Mucosa of descending colon (tissue), 3 donors: ENCODE measurements at regions not wholly inside any gene's neighbourhood (a gene's known extent, or its start where the extent isn't known, plus 50 kb on each side); places are given as distances from the start of the nearest gene placed in this dataset.
"Not testable (repeated sequence)": the region's sequence is repeated elsewhere in the genome, so short reads cannot be mapped to it uniquely, and the experiment has no call there.

ENCODE experiments used
- ATAC-seq: fragments of 200-7000 bp; cut with Tn5 transposase; one replicate; pipeline ENCODE4 v1.9.1; 2020; ENCODE audit warnings: mild to moderate bottlenecking, moderate library complexity
- DNase-seq, 3 donors: peaks; one replicate each; pipeline ENCODE4 v3.0.0-alpha.2; 2020
- H3K36me3 ChIP-seq: fragments of 200-600 bp; one replicate; pipeline ENCODE4 v1.8.0; 2021; ENCODE audit warnings: low read depth, mild to moderate bottlenecking
- H3K4me1 ChIP-seq: fragments of 200-600 bp; one replicate; pipeline ENCODE4 v1.8.0; 2021; ENCODE audit warnings: low read depth, mild to moderate bottlenecking
- H3K4me3 ChIP-seq: fragments of 200-600 bp; one replicate; pipeline ENCODE4 v1.8.0; 2021; ENCODE audit warnings: mild to moderate bottlenecking
- H3K9me3 ChIP-seq: fragments of 200-600 bp; one replicate; pipeline ENCODE4 v1.8.0; 2021; ENCODE audit warnings: mild to moderate bottlenecking
- intact Hi-C, 2 donors: fragments of 100-400 bp; cut with DNase I in 1 of 2; cut with micrococcal nuclease in 1 of 2; formaldehyde crosslinking; loops; one replicate each; pipeline versions ENCODE4 v1.11.0 to v1.11.1; 2022; cut with DNase I, micrococcal nuclease
- TF ChIP-seq, protein P1 (sequence below): fragments of 200-600 bp; IDR thresholded peaks from one replicate; pipeline ENCODE4 v1.8.0; 2022; ENCODE audit warnings: antibody characterized with exemption, mild to moderate bottlenecking
- donor health status: DM: no; HTN: no; CAD: no; lungs with moderate emphysema.
- donor health status: DM: no; HTN: no; CAD: no.
- donor health status: DM: no; HTN: yes; CAD: no.

DNA sequence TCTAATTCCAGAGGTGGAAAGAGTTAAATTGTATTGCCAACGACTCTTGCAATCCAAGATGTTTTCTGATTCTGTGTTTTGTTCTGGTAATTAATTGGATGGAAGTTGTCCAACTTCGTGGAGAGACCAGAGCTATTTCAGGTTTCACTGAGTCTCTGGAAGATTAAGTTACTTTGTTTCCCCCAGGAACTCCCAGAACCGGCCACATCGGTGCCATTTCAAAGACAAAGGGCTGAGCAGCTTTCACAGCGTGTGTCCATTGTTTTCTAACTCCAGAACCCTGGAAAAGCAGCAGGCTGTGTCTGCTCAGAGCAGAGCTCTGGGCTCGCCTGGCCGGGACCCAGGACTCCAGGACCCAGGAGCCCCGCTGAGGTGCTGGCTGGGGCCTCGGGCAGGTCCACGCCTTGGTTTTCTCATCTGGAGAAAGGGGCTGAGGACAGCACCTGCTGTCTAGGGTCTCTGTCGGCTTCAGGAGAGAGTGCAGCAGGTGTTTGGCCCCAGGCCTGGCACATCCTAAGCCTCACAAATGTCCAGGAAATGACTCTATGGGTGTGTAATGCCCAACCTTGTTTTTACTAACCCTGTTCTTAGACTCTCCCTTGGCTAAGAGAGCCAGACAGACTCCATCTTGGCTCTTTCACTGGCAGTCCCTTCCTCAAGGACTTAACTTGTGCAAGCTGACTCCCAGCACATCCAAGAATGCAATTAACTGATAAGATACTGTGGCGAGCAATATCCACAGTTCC is 86.0 kb upstream of the SFSWAP start:
- ATAC-seq, intact Hi-C loops, H3K4me3 ChIP-seq, DNase-seq, H3K9me3 ChIP-seq, H3K4me1 ChIP-seq, H3K36me3 ChIP-seq: not testable (repeated sequence)

DNA sequence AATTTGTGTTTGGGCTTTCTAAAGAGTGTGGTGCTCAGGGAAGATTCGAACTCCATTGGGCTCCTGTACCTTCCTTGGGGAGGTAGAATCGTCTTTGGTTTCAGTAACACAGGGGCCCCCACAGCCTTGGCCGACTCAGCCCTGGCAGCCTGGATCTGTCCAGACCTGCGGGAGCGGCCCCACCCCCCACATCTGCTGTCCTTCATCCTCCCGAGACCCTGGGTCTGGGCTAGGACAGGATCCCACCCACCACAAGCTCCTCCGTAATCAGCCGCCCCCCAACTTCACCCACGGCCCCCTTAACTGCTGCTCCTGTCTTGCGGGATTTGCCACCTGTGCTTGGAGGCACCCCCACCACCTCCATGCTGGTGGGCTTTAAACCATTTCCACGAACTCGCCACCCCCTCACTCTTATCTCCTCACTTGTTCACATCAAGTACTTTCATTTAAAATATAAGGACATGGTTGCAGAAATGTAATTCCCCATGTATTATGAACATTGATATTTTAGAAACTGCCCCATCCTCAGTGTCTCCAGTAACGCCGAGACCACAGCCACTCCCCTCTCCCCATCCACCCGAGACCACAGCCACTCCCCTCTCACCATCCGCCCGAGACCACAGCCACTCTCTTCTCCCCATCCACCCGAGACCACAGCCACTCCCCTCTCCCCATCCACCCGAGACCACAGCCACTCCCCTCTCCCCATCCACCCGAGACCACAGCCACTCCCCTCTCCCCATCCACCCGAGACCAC is 84.7 kb upstream of the SFSWAP start:
- intact Hi-C loops, DNase-seq, H3K9me3 ChIP-seq, H3K4me3 ChIP-seq, H3K4me1 ChIP-seq, ATAC-seq, H3K36me3 ChIP-seq: not testable (repeated sequence)

DNA sequence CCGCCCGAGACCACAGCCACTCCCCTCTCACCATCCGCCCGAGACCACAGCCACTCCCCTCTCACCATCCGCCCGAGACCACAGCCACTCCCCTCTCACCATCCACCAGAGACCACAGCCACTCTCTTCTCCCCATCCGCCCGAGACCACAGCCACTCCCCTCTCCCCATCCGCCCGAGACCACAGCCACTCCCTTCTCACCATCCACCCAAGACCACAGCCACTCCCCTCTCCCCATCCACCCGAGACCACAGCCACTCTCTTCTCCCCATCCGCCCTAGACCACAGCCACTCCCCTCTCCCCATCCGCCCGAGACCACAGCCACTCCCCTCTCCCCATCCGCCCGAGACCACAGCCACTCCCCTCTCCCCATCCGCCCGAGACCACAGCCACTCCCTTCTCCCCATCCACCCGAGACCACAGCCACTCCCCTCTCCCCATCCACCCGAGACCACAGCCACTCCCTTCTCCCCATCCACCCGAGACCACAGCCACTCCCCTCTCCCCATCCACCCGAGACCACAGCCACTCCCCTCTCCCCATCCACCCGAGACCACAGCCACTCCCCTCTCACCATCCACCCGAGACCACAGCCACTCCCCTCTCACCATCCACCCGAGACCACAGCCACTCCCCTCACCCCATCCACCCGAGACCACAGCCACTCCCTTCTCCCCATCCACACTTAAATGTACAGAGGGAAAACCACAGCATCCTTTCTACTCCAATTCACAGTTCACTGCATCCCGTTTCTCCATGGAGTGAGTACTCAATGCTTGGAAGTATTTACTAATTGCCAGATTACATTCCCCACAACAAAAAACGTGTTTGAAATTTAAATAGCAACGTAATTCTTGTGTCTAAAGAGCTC is 83.5 kb upstream of the SFSWAP start:
- DNase-seq, H3K36me3 ChIP-seq, H3K9me3 ChIP-seq, H3K4me1 ChIP-seq, intact Hi-C loops, H3K4me3 ChIP-seq, ATAC-seq: not testable (repeated sequence)

DNA sequence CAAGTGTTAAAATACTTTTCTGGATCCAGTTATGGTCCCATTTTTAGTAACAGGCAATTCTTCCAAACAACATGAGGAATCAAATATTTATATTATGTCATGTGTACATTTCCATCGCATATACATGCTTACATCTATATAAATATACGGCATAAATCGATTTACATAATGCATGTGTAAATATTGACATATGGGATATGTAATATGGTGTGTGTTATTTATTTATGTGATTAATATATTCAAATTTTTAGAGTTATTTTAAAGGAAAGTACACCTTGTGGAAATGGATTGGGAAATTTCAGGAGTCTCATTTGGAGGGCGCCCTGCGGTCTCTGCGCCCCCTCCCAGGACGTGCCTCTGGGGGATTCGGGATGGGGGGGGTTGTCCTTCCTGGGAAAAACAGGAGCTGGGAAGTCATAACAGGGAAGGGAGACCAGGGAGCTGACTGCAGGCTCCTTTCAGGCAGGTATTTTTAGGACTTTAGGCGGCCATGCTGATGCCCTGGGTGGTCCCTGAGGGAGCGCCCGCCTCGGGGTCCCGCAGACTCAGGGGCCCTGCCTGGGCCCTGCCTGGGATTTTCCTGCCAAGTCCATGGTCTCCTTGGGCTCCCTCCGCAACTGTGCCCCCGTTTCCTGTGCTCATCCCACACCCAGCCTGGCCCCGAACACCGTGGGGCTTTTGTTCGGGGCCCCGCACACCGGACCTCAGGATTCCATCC is 82.7 kb upstream of the SFSWAP start:
- no peaks in the 10 kb centered on the region for H3K4me1 ChIP-seq
- TF ChIP-seq, protein P1, sequence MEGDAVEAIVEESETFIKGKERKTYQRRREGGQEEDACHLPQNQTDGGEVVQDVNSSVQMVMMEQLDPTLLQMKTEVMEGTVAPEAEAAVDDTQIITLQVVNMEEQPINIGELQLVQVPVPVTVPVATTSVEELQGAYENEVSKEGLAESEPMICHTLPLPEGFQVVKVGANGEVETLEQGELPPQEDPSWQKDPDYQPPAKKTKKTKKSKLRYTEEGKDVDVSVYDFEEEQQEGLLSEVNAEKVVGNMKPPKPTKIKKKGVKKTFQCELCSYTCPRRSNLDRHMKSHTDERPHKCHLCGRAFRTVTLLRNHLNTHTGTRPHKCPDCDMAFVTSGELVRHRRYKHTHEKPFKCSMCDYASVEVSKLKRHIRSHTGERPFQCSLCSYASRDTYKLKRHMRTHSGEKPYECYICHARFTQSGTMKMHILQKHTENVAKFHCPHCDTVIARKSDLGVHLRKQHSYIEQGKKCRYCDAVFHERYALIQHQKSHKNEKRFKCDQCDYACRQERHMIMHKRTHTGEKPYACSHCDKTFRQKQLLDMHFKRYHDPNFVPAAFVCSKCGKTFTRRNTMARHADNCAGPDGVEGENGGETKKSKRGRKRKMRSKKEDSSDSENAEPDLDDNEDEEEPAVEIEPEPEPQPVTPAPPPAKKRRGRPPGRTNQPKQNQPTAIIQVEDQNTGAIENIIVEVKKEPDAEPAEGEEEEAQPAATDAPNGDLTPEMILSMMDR, result no peak
- no peaks in the 10 kb centered on the region for H3K9me3 ChIP-seq
- intact Hi-C loops, result no loop called here
- H3K4me3 ChIP-seq, result no peak overlapping the region
- no peaks in the 10 kb centered on the region for H3K36me3 ChIP-seq
- no peak for ATAC-seq
- DNase-seq, result no peak

DNA sequence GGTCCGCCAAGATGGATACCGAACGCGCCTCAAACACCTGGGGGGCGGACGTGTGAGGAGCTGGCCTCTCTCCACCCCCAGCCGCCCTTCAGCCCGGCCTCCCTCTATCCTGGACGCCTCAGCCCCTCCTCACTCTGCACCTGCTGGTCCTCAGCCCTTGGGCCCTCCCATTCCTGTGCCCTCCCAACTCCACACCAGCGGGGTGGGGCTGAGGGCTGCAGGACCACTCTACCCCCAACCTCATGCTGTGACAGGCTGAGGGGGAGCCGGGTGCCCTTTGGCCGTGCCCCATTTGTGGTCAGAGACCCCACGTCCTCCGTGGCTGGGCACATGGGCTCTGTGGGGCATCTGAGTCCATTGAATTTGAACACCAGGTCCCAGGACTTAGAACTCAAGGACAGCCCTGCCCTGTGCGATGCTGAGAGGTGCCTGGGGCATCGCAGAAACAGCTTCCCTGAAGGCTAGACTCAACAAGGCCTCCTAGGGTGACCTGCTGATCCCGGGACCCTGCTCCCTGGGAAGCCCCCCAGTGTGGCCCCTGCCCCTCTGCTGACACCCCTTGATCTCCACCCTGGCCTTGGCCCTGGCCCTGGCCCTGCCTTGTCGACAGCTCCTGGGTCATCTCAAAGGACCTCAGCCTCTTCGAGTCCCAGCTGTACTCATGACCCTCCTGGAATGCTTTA is 82.0 kb upstream of the SFSWAP start:
- no peak for ATAC-seq
- Histone ChIP-seq H3K9me3 (no peaks in the 10 kb centered on the region), H3K4me3 (no peak overlapping the region), H3K36me3 (no peaks in the 10 kb centered on the region), H3K4me1 (no peaks in the 10 kb centered on the region)
- DNase-seq, result no peak
- intact Hi-C loops, result no loop called here
- TF ChIP-seq, protein P1, result no peak

DNA sequence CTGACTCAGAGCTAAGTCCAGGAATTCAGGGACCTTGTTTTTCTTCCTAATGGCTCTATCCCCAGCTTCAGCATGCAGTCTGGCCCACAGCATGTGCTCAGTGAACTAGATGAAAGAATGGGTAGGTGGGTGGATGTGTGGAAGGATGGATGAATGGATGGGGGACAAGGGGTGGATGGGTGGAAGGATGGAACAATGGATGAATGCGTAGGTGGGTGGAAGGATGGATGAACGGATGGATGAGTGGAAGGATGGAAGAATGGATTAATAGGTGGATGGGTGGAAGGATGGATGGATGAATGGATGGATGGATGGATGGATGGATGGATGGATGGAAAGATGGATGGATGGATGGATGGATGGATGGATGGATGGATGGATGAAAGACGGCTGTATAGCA is 79.7 kb upstream of the SFSWAP start:
- Histone ChIP-seq H3K4me1 (no peaks in the 10 kb centered on the region), H3K36me3 (no peaks in the 10 kb centered on the region), H3K4me3 (no peak overlapping the region), H3K9me3 (no peaks in the 10 kb centered on the region)
- ATAC-seq, result no peak
- no peak for DNase-seq
- intact Hi-C loops, result no loop called here
- TF ChIP-seq, protein P1, result no peak

DNA sequence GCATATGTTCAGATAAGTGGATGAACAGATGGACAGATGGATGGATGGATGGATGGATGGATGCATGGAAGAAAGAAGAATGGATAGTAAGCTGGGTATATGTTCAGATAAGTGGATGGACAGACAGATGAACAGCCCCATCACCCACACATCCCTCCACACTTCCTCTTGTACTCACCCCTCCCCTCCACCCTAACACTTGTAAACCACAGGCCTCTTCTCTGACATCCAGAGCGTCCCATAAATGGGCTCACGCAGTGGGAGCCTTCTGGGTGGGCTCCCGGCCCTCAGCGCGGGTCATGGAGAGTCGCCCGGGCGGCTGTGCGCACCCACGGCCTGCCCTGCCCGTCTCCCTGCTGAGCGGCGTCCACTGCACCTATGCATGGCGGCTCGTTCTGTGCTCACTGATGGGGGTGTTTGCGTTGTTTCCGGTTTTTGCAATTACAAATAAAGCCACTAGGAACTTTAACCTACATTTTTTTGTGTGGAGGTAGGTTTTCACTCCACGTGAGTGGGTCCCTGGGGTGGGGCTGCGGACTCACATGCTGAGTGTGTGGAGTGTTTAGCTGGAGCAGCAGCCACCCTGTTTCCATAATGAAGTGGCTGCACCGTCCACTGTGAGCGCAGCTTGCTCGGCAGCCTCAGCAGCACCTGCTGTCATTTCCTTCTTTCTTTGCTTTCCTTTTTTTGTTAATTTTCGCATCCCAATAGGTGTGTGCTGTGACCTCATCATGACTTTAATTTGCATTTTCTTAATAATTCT is 78.8 kb upstream of the SFSWAP start:
- ATAC-seq, DNase-seq, H3K4me1 ChIP-seq, H3K36me3 ChIP-seq, intact Hi-C loops, H3K9me3 ChIP-seq, H3K4me3 ChIP-seq: not testable (repeated sequence)

DNA sequence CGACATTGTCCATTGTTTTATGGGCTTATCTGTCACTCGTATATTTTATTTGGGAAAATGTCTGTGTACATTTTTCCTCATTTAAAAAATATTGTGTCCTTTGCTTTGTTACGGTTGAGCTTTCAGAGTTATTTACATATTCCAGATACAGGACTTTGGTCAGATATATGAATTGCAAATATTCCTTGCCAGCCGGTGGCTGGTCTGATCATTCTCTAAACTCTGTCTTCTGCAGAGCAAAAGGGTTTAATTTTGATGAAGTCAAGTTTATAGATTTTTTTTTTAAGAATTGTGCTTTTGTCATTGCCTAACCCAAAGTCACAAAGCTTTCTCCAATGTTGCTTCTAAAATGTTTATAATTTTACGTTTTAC is 78.3 kb upstream of the SFSWAP start:
- H3K9me3 ChIP-seq, DNase-seq, ATAC-seq, intact Hi-C loops, H3K36me3 ChIP-seq, H3K4me3 ChIP-seq, H3K4me1 ChIP-seq: not testable (repeated sequence)

DNA sequence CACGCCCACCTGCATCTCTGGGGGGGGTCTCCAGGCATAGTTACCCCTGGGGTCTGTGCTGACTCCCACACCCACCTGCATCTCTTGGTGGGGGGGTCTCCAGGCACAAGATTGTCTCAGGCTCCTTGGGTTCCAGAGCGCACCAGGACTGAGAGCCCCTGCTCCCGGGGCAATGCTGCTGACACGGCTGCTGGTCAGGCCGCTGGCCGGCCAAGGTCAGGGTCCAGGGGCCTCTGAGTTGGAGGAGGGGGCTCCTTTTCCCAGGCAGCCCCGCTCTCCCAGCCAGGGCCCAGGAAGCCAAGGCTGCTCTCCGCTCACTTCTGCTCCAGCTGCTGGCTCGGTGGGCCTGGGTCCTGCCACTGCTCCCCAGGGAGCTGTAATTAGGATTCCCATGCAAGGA is 77.3 kb upstream of the SFSWAP start:
- H3K36me3 ChIP-seq, H3K4me1 ChIP-seq, H3K4me3 ChIP-seq, H3K9me3 ChIP-seq, intact Hi-C loops, ATAC-seq, DNase-seq: not testable (repeated sequence)
